ENCODE measurements at regions not wholly inside any gene's neighbourhood (a gene's known extent, or its start where the extent isn't known, plus 50 kb on each side); places are given as distances from the start of the nearest gene placed in this dataset.

DNA sequence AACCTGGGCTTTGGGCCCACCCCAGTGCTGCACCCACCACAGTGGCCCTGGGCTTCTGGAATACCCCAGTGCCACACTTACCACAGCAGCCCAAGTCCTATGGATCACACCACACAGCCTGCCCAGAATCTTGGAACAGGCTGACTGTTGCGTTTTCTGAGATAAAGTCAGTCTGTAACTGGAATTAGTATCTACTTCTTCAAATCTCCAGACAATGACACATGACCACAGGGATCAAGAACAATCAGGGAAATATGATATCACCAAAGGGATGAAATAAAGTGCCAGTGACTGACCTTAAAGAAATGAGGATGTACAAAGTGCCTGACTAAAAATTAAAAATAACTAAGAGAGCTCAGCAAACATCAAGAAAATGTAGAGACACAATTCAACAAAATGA, 239.7 kb upstream of the PLD5 start:
- Histone ChIP-seq H3K4me3 (ENCODE audit: low read length) (no peak overlapping the region), H2BK120ac (ENCODE audit: low read depth, low read length) (no peak overlapping the region), H3K4me2 (ENCODE audit: low read length) (no peak overlapping the region), H3K18ac (ENCODE audit: low read length) (no peak overlapping the region), H2BK15ac (replicated peaks; ENCODE audit: low read depth) (no peak overlapping the region), H3K79me1 (ENCODE audit: low read length) (no peaks in the 10 kb centered on the region), H3K27me3 (ENCODE audit: insufficient read depth, low read length, poor library complexity) (no peaks in the 10 kb centered on the region), H3K4me1 (ENCODE audit: control insufficient read depth, low read depth, low read length) (no peaks in the 10 kb centered on the region), H3K36me3 (ENCODE audit: control insufficient read depth, insufficient read depth, low read length) (no peaks in the 10 kb centered on the region), H3K23ac (ENCODE audit: low read length) (no peak overlapping the region), H3K79me2 (ENCODE audit: control insufficient read depth, insufficient read depth, low read length) (no peaks in the 10 kb centered on the region), H4K5ac (ENCODE audit: low read length) (no peak overlapping the region), H2BK5ac (ENCODE audit: low read length) (no peak overlapping the region), H3K27ac (ENCODE audit: low read depth, low read length) (no peak overlapping the region), H2AK5ac (ENCODE audit: low read length) (no peak overlapping the region), H4K8ac (ENCODE audit: low read depth, low read length) (no peak overlapping the region), H3K56ac (ENCODE audit: low read length) (no peak overlapping the region), H3K9ac (ENCODE audit: low read length) (no peak overlapping the region), H3K4ac (ENCODE audit: low read depth, low read length) (no peak overlapping the region)
- DNase-seq, result no peak
- WGBS (ENCODE audit: extremely low coverage, insufficient coverage, low lambda C conversion rate), result no CpG with 5 or more reads among the region's 1 CpG

DNA sequence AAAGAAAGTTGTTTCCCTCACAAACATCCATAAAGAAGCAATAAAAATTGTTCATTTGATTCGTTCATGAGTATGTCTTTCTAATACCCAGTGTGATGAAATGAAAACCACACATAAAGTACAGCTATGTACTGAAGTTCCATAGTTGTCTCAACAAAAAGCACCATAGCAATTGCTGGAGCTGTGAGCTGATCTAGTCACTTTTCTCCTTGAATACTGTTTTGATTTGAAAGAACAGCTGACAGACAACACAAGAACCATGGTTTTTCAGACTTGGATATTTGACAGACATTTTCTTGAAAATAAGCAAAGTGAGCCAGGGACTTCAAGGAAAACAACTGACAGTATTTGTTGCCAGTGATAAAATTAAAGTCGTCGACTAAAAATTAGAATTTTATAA, 237.1 kb upstream of the PLD5 start:
- Histone ChIP-seq H3K36me3 (ENCODE audit: control insufficient read depth, insufficient read depth, low read length) (no peaks in the 10 kb centered on the region), H4K8ac (ENCODE audit: low read depth, low read length) (no peak overlapping the region), H3K79me1 (ENCODE audit: low read length) (no peaks in the 10 kb centered on the region), H3K9ac (ENCODE audit: low read length) (no peak overlapping the region), H3K4ac (ENCODE audit: low read depth, low read length) (no peak overlapping the region), H2BK120ac (ENCODE audit: low read depth, low read length) (no peak overlapping the region), H2BK5ac (ENCODE audit: low read length) (no peak overlapping the region), H3K18ac (ENCODE audit: low read length) (no peak overlapping the region), H2BK15ac (replicated peaks; ENCODE audit: low read depth) (no peak overlapping the region), H3K4me3 (ENCODE audit: low read length) (no peak overlapping the region), H3K79me2 (ENCODE audit: control insufficient read depth, insufficient read depth, low read length) (no peaks in the 10 kb centered on the region), H3K27ac (ENCODE audit: low read depth, low read length) (no peak overlapping the region), H3K4me1 (ENCODE audit: control insufficient read depth, low read depth, low read length) (no peaks in the 10 kb centered on the region), H3K4me2 (ENCODE audit: low read length) (no peak overlapping the region), H3K23ac (ENCODE audit: low read length) (no peak overlapping the region), H3K56ac (ENCODE audit: low read length) (no peak overlapping the region), H3K27me3 (ENCODE audit: insufficient read depth, low read length, poor library complexity) (no peaks in the 10 kb centered on the region), H2AK5ac (ENCODE audit: low read length) (no peak overlapping the region), H4K5ac (ENCODE audit: low read length) (no peak overlapping the region)
- WGBS (ENCODE audit: extremely low coverage, insufficient coverage, low lambda C conversion rate), result no CpG with 5 or more reads among the region's 3 CpGs
- DNase-seq, result no peak

DNA sequence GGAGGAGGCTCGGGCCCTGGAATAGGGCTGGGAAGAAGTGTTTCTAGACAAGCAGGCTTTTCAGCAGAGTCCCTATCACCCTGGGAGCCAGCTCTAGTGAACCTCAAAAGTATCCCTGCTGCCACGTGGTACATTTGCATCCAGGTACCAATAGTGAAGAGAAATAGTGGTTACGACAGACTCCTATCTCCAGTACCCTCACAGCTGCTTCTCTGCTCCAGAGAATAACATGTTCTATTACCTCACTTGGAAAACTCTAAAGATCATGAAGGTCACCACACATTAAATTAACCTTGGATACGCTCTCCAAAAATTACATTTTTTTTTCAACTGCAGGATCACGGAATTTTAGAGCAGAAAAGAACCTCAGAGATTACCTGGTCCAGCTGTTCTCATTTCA, 230.4 kb upstream of the PLD5 start:
- H3K23ac ChIP-seq (ENCODE audit: low read length), result no peak overlapping the region
- no peak overlapping the region for H3K27ac ChIP-seq (ENCODE audit: low read depth, low read length)
- H3K4ac ChIP-seq (ENCODE audit: low read depth, low read length), result no peak overlapping the region
- H3K56ac ChIP-seq (ENCODE audit: low read length), result no peak overlapping the region
- no peak overlapping the region for H2BK5ac ChIP-seq (ENCODE audit: low read length)
- H3K27me3 ChIP-seq (ENCODE audit: insufficient read depth, low read length, poor library complexity), result no peaks in the 10 kb centered on the region
- no peak for DNase-seq
- H3K79me1 ChIP-seq (ENCODE audit: low read length), result no peaks in the 10 kb centered on the region
- no peak overlapping the region for H4K5ac ChIP-seq (ENCODE audit: low read length)
- H3K36me3 ChIP-seq (ENCODE audit: control insufficient read depth, insufficient read depth, low read length), result no peaks in the 10 kb centered on the region
- H3K18ac ChIP-seq (ENCODE audit: low read length), result no peak overlapping the region
- H3K4me3 ChIP-seq (ENCODE audit: low read length), result no peak overlapping the region
- H3K79me2 ChIP-seq (ENCODE audit: control insufficient read depth, insufficient read depth, low read length), result no peaks in the 10 kb centered on the region
- H2BK15ac ChIP-seq (replicated peaks; ENCODE audit: low read depth), result no peak overlapping the region
- no peak overlapping the region for H4K8ac ChIP-seq (ENCODE audit: low read depth, low read length)
- no peak overlapping the region for H3K9ac ChIP-seq (ENCODE audit: low read length)
- H3K4me2 ChIP-seq (ENCODE audit: low read length), result no peak overlapping the region
- no CpG with 5 or more reads among the region's 5 CpGs for WGBS (ENCODE audit: extremely low coverage, insufficient coverage, low lambda C conversion rate)
- H2BK120ac ChIP-seq (ENCODE audit: low read depth, low read length), result no peak overlapping the region
- no peak overlapping the region for H2AK5ac ChIP-seq (ENCODE audit: low read length)
- H3K4me1 ChIP-seq (ENCODE audit: control insufficient read depth, low read depth, low read length), result no peaks in the 10 kb centered on the region

DNA sequence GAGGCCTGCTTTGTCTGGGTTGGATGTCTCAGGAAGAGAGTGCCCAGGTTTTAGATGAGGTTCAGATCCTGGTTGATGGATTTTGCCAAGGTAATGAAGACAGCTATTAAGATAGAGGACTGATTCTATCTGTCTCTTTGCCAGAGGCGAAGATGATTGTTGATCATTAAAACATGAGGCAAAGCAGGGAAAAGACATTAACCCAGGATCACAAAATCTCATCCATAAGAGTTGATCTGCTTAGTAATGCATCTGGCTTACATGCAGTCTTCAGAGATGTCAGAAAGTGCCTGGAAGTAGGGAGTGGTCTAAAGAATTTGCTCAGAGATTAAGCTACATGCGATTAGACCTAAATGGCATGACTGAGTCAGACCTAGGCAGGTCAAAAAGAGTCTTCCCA, 229.6 kb upstream of the PLD5 start:
- H3K79me1 ChIP-seq (ENCODE audit: low read length), result no peaks in the 10 kb centered on the region
- no peak overlapping the region for H2AK5ac ChIP-seq (ENCODE audit: low read length)
- no peak for DNase-seq
- H3K18ac ChIP-seq (ENCODE audit: low read length), result no peak overlapping the region
- H3K27ac ChIP-seq (ENCODE audit: low read depth, low read length), result no peak overlapping the region
- no peaks in the 10 kb centered on the region for H3K36me3 ChIP-seq (ENCODE audit: control insufficient read depth, insufficient read depth, low read length)
- no peak overlapping the region for H3K4ac ChIP-seq (ENCODE audit: low read depth, low read length)
- no peaks in the 10 kb centered on the region for H3K27me3 ChIP-seq (ENCODE audit: insufficient read depth, low read length, poor library complexity)
- H3K4me3 ChIP-seq (ENCODE audit: low read length), result no peak overlapping the region
- no peak overlapping the region for H2BK5ac ChIP-seq (ENCODE audit: low read length)
- no peaks in the 10 kb centered on the region for H3K4me1 ChIP-seq (ENCODE audit: control insufficient read depth, low read depth, low read length)
- no peak overlapping the region for H4K8ac ChIP-seq (ENCODE audit: low read depth, low read length)
- no peak overlapping the region for H3K9ac ChIP-seq (ENCODE audit: low read length)
- no peak overlapping the region for H2BK120ac ChIP-seq (ENCODE audit: low read depth, low read length)
- no peaks in the 10 kb centered on the region for H3K79me2 ChIP-seq (ENCODE audit: control insufficient read depth, insufficient read depth, low read length)
- H3K4me2 ChIP-seq (ENCODE audit: low read length), result no peak overlapping the region
- no peak overlapping the region for H3K56ac ChIP-seq (ENCODE audit: low read length)
- no peak overlapping the region for H3K23ac ChIP-seq (ENCODE audit: low read length)
- WGBS (ENCODE audit: extremely low coverage, insufficient coverage, low lambda C conversion rate), result no CpG with 5 or more reads among the region's 2 CpGs
- H2BK15ac ChIP-seq (replicated peaks; ENCODE audit: low read depth), result no peak overlapping the region
- H4K5ac ChIP-seq (ENCODE audit: low read length), result no peak overlapping the region

DNA sequence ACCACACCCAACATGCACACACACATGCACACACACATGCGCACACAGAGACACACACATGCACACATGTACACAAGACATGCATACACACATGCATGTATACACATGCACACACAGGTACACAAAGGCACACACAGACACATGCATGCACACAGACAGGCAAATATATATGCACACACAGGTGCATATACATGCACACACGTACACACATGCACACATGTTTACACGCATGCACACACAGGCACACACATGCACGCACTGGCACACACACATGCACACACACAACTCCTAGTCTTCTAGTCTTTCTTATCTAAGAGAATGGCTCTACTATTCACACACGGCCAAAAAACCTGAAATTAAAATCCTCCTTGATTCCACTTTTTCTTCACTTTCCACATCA, 222.7 kb upstream of the PLD5 start:
- Histone ChIP-seq H3K79me1 (ENCODE audit: low read length) (no peaks in the 10 kb centered on the region), H3K27ac (ENCODE audit: low read depth, low read length) (no peak overlapping the region), H3K79me2 (ENCODE audit: control insufficient read depth, insufficient read depth, low read length) (no peaks in the 10 kb centered on the region), H4K8ac (ENCODE audit: low read depth, low read length) (no peak overlapping the region), H3K4me3 (ENCODE audit: low read length) (no peak overlapping the region), H2BK120ac (ENCODE audit: low read depth, low read length) (no peak overlapping the region), H3K36me3 (ENCODE audit: control insufficient read depth, insufficient read depth, low read length) (no peaks in the 10 kb centered on the region), H3K23ac (ENCODE audit: low read length) (no peak overlapping the region), H3K56ac (ENCODE audit: low read length) (no peak overlapping the region), H4K5ac (ENCODE audit: low read length) (no peak overlapping the region), H3K4me2 (ENCODE audit: low read length) (no peak overlapping the region), H2BK5ac (ENCODE audit: low read length) (no peak overlapping the region), H3K18ac (ENCODE audit: low read length) (no peak overlapping the region), H3K4ac (ENCODE audit: low read depth, low read length) (no peak overlapping the region), H2AK5ac (ENCODE audit: low read length) (no peak overlapping the region), H3K27me3 (ENCODE audit: insufficient read depth, low read length, poor library complexity) (no peaks in the 10 kb centered on the region), H3K4me1 (ENCODE audit: control insufficient read depth, low read depth, low read length) (no peaks in the 10 kb centered on the region), H2BK15ac (replicated peaks; ENCODE audit: low read depth) (no peak overlapping the region), H3K9ac (ENCODE audit: low read length) (no peak overlapping the region)
- no peak for DNase-seq
- WGBS (ENCODE audit: extremely low coverage, insufficient coverage, low lambda C conversion rate), result no CpG with 5 or more reads among the region's 5 CpGs

DNA sequence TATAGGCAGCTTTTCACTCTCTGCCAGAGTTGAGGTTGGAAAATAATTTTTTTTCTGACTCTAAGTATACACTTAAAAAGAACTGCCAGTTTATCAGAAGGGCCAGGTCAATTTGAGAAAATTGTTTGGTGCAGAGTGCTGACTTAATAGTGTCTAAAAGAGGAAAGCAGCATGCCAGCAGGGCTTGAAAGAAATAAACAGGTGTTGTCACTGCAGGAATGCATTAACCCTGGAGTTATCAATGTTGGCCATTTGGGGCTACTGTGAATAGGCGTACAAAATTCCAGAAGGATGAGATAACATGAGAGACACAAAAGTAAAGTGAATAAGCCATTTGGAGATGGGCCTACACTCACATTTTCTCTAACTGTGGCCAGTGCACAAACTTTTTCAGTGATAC, 220.6 kb upstream of the PLD5 start:
- H3K4me3 ChIP-seq (ENCODE audit: low read length), result no peak overlapping the region
- H3K18ac ChIP-seq (ENCODE audit: low read length), result no peak overlapping the region
- H3K4ac ChIP-seq (ENCODE audit: low read depth, low read length), result no peak overlapping the region
- H3K79me1 ChIP-seq (ENCODE audit: low read length), result no peaks in the 10 kb centered on the region
- no peak overlapping the region for H4K8ac ChIP-seq (ENCODE audit: low read depth, low read length)
- peak; percentile 29 for DNase-seq
- H3K23ac ChIP-seq (ENCODE audit: low read length), result no peak overlapping the region
- H3K27ac ChIP-seq (ENCODE audit: low read depth, low read length), result no peak overlapping the region
- H3K9ac ChIP-seq (ENCODE audit: low read length), result no peak overlapping the region
- H3K27me3 ChIP-seq (ENCODE audit: insufficient read depth, low read length, poor library complexity), result no peaks in the 10 kb centered on the region
- H2BK15ac ChIP-seq (replicated peaks; ENCODE audit: low read depth), result no peak overlapping the region
- no peaks in the 10 kb centered on the region for H3K36me3 ChIP-seq (ENCODE audit: control insufficient read depth, insufficient read depth, low read length)
- H4K5ac ChIP-seq (ENCODE audit: low read length), result no peak overlapping the region
- no peak overlapping the region for H3K4me2 ChIP-seq (ENCODE audit: low read length)
- H3K4me1 ChIP-seq (ENCODE audit: control insufficient read depth, low read depth, low read length), result no peaks in the 10 kb centered on the region
- H2AK5ac ChIP-seq (ENCODE audit: low read length), result no peak overlapping the region
- WGBS (ENCODE audit: extremely low coverage, insufficient coverage, low lambda C conversion rate), result no CpG with 5 or more reads among the region's 1 CpG
- no peak overlapping the region for H2BK5ac ChIP-seq (ENCODE audit: low read length)
- no peak overlapping the region for H2BK120ac ChIP-seq (ENCODE audit: low read depth, low read length)
- no peak overlapping the region for H3K56ac ChIP-seq (ENCODE audit: low read length)
- H3K79me2 ChIP-seq (ENCODE audit: control insufficient read depth, insufficient read depth, low read length), result no peaks in the 10 kb centered on the region

All from mesendoderm (in vitro differentiated cells).